HG02938 (cell line): ENCODE measurements at regions not wholly inside any gene's neighbourhood (a gene's known extent, or its start where the extent isn't known, plus 50 kb on each side); places are given as distances from the start of the nearest gene placed in this dataset.
"Not testable (repeated sequence)": the region's sequence is repeated elsewhere in the genome, so short reads cannot be mapped to it uniquely, and the experiment has no call there.

Experiments
- ATAC-seq: cut with Tn5 transposase; IDR thresholded peaks from one replicate; pipeline ENCODE4 v1.9.1; 2021; ENCODE audit warnings: mild to moderate bottlenecking, moderate library complexity; ENCODE audit not compliant: unreplicated experiment

- ATAC-seq, result no peak
Measured at GRCh38 chr4:126986828-126987227, 645.9 kb upstream of the INTU start.

GRCh38 chr4:126991965-126992364, 640.8 kb upstream of the INTU start:
- no peak for ATAC-seq

GRCh38 chr4:126992910-126993309, 639.8 kb upstream of the INTU start:
- no peak for ATAC-seq

DNA sequence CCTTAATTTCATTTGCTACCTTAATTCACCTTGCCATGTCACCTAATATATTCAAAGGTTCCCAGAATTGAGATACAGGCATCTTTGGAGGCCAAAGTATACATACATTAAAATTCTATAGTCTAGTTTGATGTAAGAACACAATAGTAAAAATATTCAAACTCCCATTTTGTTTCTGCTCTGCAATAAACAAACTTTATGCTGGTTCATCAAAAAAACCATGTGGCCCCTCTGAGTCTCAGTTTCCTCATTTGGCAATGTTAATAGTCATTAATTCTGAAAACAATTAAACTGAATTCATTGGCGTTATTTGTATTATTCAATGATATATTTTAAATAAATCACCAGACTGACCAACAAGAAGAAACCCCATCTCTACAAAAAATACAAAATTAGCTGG, 639.4 kb upstream of the INTU start:
- ATAC-seq, result no peak

DNA sequence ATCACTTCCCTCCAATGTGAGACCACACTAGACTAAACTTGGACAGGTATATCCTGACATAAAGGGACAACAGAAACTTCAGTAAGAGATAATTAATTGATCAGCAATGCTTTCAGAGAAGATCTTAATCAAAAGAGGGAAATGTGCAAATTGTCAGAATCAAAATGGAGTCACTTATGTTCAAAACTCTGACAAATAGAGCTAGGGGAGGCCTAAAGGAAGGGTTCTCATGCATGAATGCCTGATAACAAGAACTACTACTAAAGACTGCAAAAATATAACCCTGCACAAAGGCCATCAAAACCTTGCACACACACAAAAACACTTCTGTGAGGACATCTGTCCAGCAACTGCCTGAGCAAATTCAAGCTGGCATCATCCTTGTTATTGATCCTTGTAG, 637.5 kb upstream of the INTU start:
- no peak for ATAC-seq

GRCh38 chr4:127000110-127000509, 632.6 kb upstream of the INTU start:
- no peak for ATAC-seq

- ATAC-seq, result no peak
Measured at GRCh38 chr4:127000846-127001245, 631.9 kb upstream of the INTU start.

DNA sequence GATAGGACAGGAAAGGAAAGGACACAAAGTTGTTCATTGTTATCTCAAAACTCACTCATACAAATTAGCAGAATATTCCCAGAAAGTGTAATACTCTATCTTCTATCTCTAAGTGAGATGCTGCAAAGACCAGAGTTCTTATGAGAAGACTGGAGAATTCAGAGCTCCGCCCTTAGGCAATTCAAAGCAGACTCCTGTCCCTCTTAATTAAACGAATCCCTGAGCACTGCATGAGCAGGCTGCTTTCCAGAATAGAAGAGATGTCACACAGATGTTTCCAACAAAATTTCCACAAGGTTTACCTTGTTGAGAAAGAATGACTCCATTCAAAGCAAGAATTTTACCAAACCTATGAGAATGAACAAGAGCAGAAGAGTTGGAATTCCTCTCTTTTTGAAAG, 630.8 kb upstream of the INTU start:
- ATAC-seq, result no peak

GRCh38 chr4:127006446-127006877, 626.3 kb upstream of the INTU start:
- ATAC-seq, result no peak

GRCh38 chr4:127007305-127007704, 625.5 kb upstream of the INTU start:
- ATAC-seq, result no peak

- ATAC-seq, result no peak
Measured at GRCh38 chr4:127012549-127012948, 620.2 kb upstream of the INTU start.

GRCh38 chr4:127015667-127016117, 617.1 kb upstream of the INTU start:
- ATAC-seq, result no peak

DNA sequence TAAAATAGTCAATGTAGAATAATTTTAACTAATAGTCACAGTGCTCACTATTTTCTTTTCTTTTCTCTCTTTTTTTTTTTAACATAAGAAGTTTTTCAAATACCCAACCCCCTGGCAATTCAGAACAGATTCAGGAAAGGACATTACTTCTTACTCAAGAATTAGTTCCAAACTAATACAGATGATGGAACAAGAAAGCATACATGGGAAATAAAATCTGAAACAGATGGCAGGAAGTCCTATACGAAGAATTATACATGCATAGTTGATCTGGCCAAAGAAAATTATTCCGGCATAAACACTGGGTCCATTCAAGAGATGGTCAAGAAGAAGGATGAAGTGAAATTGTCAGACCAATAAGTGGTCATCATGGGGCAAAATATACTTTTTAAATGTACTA, 614.4 kb upstream of the INTU start:
- no peak for ATAC-seq

DNA sequence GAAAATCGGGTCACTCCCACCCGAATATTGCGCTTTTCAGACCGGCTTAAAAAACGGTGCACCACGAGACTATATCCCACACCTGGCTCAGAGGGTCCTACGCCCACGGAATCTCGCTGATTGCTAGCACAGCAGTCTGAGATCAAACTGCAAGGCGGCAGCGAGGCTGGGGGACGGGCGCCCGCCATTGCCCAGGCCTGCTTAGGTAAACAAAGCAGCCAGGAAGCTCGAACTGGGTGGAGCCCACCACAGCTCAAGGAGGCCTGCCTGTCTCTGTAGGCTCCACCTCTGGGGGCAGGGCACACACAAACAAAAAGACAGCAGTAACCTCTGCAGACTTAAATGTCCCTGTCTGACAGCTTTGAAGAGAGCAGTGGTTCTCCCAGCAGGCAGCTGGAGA, 611.9 kb upstream of the INTU start:
- not testable (repeated sequence) for ATAC-seq

DNA sequence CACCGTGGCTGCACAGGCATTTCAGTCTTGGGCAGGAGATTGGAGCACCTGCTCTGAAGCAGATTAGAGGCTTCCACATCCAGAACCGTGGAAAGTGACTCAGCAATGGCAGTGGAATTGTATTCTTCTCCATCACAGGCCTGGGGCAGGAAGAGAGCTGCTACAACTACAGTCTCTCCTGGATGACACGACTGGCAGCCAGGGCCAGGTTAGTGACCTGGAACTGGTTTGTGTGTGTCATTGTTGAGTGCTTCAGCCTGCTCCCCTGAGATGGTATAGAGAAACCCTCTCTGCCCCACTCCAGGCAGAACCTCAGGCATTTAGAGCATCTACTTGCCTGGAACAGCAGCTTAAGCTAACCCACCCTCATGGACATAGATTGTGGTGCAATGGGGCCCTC, 596.5 kb upstream of the INTU start:
- ATAC-seq, result no peak

GRCh38 chr4:127045861-127046260, 586.9 kb upstream of the INTU start:
- no peak for ATAC-seq

- ATAC-seq, result no peak
Measured at GRCh38 chr4:127047930-127048329, 584.8 kb upstream of the INTU start.

DNA sequence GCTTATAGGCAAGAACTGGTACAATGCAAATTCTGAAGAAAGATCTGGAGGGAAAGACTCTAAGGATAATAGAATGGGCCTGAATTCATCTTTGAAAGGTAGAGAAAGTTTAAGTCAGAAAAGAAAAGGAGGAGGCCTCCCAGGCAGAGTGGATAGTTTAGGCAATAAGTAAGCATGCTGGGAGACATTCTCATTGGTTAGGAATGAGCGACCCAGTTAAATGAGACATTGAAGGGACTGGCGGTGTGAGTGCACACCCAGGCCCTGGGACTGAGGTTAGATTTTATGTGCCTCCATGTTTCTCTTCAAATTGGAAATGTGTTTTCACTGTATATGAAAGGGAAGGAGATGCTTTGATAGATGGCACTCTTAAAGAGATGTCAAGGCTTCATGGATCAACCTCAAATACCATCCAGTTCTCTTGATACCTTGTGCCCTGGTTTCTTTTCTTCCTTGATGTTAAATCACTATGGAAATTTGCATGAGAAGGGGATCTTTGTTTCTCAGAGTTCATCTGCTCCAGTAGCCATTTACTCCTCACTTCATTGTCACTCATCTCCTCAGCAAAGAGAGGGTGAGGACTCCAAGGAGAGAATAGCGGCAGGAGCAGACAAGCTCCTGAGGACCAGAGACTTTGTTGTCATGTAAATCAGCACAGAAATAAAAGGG, 584.2 kb upstream of the INTU start:
- no peak for ATAC-seq

DNA sequence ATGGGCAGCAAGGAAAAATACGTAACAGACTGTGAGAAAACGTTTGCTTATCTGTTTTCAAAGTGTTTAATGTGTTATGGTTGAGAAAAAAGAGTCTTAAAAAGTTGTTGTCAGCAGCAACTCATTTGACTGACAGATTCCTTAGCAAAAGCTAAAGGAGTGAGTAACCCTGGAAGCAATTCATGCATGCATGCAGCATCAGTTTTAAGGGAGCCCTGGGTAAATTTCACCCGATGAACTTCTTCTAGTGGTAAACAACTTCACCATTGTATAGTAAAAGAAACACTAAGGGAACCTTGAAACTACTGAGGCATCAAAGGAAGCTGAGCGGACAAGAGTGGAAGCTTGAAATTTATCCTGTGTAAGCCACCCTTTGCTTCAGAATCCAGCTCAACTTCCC, 583.2 kb upstream of the INTU start:
- no peak for ATAC-seq

DNA sequence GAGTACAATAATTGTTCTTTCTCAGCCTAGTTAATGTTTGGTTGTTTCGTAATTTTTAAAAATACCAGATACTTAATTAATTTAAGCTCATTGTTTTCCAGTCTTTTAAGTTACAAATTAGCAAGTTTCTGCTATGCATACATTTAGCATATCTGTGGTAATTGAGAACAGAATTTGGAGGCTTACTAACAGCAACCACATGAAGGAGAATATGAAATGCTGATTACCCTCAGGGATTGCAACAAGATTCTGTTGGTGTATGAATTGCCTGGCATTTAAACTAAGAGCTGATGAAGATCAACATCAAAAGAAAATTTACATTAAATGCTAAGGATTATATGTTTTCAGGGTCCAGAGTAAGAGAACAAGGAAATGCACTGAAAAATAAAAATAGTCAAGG, 580.0 kb upstream of the INTU start:
- ATAC-seq, result no peak

DNA sequence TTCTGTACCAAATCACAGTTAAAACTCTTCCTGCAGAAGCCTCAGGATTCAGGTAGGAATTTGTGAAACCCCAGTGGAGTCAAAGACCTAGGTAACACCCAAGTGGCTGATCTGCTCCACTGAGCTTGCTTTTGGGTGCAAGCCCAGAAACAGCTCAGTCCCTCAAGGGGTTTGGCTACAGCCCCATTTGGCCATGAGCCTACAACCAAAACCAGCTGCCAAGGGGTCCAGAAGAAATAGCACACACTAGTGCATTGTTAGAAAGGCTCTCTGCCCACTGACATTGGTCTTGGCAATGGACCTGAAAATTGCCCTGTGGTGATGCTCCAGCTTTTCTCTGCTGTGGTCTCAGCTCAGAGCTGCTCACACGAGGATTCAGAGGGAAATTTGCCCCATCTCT, 577.4 kb upstream of the INTU start:
- no peak for ATAC-seq

DNA sequence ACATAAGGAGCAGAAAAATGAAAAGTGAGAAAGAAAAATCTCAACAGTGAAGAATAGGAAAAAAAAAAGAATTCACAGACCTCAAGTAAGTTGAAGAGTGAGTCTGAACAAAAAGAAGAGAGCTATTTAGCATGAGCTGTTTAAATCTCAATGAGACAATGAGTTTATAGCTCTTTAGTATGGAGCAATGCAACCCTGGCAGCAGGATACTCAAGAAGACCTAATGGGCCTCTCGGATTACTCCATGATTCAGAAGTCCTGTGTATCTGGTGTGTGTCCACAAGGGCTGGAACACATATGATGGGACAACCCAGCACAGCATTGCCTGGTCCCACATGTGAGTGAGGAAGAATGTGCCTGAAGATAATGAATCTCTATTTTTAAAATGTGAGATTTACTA, 563.1 kb upstream of the INTU start:
- no peak for ATAC-seq

DNA sequence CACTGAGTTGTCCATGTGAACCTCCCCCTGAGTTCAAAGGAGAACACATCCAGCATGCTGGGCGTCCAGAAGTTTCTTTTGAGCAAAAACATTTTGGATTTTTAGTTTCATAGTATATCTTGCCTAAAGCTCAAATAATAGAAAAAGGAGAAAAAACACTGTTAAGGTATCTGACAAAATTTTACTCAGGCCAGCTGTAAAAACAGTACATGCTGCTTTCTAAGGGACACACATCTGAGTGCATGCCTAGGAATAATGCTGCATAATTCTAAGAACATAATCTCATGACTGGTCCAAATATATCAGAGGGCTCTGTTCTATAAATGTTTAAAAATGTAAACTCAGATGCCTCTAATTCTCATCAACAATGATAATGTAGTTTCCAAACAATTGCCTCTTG, 561.3 kb upstream of the INTU start:
- ATAC-seq, result no peak
